Omental fat pad (tissue), 3 donors: ENCODE measurements at regions not wholly inside any gene's neighbourhood (a gene's known extent, or its start where the extent isn't known, plus 50 kb on each side); places are given as distances from the start of the nearest gene placed in this dataset.
"Not testable (repeated sequence)": the region's sequence is repeated elsewhere in the genome, so short reads cannot be mapped to it uniquely, and the experiment has no call there.

Source experiments
- ATAC-seq: fragments of 150-250 bp; one replicate; pipeline ENCODE4 v1.9.1; 2016; ENCODE audit warnings: mild to moderate bottlenecking, moderate library complexity; ENCODE audit not compliant: low FRiP score
- DNase-seq: peaks from one replicate; pipeline ENCODE4 v3.0.0-alpha.2; 2019; ENCODE audit warnings: low spot score
- TF ChIP-seq, protein P1 (sequence below), 3 donors: fragments of 450-650 bp; IDR thresholded peaks; one replicate each; pipeline ENCODE4 v1.5.1; 2016 to 2017; ENCODE audit warnings: antibody characterized with exemption in 3 of 3, mild to moderate bottlenecking in 3 of 3, moderate library complexity in 2 of 3

DNA sequence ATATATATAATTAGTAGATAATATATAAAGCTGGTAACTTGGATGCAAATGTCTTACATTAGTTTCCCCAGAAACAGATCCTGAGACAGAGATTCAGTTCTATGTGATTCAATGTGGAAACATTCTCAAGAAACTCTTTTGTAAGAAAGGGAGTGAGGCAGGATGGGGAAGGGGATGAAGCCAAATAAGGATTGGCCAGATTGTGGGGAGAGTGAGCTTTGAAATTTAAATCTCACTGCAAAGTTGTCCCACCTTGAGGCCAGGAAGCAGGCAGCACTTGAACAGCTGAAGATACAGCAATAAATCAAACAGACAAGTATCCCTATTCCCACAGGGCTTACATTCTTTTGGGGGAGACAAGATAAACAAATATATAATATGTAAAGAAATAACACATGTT is 126.3 kb upstream of the HEY2 start:
- ATAC-seq (no peak), DNase-seq (no peak)
- TF ChIP-seq, protein P1, sequence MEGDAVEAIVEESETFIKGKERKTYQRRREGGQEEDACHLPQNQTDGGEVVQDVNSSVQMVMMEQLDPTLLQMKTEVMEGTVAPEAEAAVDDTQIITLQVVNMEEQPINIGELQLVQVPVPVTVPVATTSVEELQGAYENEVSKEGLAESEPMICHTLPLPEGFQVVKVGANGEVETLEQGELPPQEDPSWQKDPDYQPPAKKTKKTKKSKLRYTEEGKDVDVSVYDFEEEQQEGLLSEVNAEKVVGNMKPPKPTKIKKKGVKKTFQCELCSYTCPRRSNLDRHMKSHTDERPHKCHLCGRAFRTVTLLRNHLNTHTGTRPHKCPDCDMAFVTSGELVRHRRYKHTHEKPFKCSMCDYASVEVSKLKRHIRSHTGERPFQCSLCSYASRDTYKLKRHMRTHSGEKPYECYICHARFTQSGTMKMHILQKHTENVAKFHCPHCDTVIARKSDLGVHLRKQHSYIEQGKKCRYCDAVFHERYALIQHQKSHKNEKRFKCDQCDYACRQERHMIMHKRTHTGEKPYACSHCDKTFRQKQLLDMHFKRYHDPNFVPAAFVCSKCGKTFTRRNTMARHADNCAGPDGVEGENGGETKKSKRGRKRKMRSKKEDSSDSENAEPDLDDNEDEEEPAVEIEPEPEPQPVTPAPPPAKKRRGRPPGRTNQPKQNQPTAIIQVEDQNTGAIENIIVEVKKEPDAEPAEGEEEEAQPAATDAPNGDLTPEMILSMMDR (IDR thresholded peaks at IDR 0.05): no peak

DNA sequence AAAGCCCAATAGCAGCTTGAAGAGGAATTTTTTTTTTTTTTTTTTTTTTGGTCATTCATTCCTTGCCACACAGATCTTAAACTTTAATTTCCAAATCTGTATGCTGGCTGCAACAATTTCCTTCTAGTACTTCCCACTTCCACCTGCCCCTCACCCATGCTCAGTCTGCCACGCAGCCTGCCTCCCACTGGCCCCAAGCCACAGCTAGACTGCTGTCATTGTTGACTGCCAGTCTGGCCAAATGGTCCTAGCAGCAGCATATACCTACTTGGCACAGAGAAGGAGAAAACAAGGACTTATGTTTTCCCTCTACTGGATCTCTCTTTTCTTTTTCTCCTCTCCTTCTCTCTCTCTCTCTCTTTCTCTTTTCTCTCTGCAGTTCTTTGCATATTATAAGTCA is 118.3 kb upstream of the HEY2 start:
- TF ChIP-seq, protein P1 (IDR thresholded peaks at IDR 0.05): no peak
- ATAC-seq (no peak), DNase-seq (no peak)

DNA sequence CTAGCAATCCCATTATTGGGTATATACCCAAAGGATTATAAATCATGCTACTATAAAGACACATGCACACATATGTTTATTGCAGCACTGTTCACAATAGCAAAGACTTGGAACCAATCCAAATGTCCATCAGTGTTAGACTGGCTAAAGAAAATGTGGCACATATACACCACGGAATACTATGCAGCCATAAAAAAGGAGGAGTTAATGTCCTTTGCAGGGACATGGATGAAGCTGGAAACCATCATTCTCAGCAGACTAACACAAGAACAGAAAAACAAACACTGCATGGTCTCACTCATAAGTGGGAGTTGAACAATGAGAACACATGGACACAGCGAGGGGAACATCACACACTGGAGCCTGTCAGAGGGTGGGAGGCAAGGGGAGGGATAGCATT is 113.4 kb upstream of the HEY2 start:
- not testable (repeated sequence) for ATAC-seq, DNase-seq

DNA sequence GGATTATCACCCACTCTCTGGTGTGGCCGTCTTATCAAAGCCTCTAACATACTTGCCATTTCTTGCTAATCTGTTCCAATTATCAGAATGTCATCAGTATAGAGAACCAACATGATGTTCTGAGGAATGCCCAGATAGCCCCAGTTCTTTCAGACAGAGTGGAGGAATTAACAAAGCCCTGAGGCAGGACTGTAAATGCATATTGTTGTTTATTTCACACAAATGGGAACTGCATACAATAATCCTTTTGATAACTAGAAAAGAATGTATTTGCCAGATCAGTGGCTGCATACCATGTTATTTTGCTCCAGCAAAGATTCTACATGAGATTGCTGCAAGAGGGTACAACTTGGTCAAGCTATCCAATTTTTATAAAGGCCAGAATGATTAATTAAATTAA is 112.8 kb upstream of the HEY2 start:
- TF ChIP-seq, protein P1 (IDR thresholded peaks at IDR 0.05): no peak
- DNase-seq: no peak
- no peak for ATAC-seq

DNA sequence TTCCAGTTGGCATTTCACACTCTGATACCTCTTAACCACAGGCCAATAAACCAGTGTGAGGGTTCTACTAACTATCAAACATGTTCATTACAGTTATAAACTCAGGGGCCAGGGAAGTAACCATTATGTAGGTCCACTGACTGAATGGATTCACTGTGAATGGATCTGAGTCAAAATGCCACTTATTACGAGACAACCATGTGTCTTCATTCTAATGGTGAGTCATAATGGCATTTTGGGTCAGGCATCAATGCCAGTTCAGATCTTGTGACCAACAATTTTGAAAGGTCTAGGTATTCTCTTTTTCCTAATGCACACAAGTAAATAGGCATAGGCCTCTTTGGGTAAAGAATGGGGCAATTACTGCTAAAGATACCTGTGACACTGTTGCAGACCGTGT is 112.2 kb upstream of the HEY2 start:
- ATAC-seq: no peak
- TF ChIP-seq, protein P1 (IDR thresholded peaks at IDR 0.05): no peak

DNA sequence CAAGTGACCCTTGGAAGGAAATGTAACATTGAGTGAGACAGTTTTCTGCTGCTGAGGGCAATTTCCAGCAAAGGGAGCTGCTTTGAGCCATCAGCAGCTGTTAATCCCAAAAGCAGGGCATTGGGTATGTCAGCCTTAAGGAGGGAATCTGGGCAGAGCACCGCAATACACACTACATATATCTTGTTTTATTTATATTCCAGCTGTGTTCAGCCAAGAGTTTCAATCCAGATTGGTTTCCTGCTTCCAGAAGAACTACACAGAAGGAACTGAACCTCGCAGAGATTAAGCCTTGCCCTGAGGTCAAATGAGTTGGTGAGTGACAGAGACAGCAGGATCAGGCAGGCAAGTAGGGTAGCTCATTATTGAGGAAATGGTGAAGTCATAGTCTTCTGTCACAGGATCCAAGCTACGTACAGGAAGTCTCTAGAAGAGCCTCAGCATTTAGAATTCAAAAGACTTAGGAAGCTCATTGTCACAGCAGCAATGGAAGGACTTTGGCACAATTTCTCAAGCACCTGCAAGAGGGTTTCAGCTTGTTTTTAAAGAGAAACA is 109.9 kb upstream of the HEY2 start:
- no peak for DNase-seq
- TF ChIP-seq, protein P1 (IDR thresholded peaks at IDR 0.05): no peak
- no peak for ATAC-seq

More for the DNA sequence above, 112.2 kb upstream of the HEY2 start:
- no peak for DNase-seq

DNA sequence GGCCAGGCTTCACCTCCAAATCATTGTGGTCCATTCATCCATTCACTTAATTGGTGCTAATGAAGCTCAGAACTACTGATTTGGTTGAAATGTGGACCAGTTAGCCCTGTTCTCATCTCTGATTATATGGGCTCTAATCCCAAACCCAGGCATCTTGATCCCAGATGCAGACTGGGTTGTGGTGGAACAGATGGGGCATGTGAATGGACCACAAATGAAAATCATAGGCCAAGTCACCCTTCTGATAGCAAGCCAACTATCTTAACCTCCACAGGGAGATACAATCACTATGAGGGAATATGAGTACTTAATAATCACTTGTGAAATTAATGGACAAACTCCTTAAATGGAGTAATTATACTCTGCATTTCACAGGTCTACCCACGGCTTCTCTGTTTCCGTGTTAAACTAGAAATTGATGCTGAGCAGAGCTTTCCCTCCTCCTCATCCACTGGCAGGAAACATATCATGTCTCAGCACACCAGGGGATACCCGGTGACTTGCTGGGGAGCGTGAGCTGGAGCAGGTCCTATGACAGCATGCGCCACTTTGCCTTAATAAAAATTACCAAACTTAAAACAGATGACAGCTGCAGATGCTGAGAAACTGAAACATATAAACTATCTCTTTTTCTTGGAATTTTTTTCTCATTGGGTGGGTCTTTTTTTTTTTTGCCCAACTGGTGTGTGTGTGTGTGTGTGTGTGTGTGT is 108.8 kb upstream of the HEY2 start:
- ATAC-seq (no peak), DNase-seq (no peak)
- TF ChIP-seq, protein P1 (IDR thresholded peaks at IDR 0.05): no peak

DNA sequence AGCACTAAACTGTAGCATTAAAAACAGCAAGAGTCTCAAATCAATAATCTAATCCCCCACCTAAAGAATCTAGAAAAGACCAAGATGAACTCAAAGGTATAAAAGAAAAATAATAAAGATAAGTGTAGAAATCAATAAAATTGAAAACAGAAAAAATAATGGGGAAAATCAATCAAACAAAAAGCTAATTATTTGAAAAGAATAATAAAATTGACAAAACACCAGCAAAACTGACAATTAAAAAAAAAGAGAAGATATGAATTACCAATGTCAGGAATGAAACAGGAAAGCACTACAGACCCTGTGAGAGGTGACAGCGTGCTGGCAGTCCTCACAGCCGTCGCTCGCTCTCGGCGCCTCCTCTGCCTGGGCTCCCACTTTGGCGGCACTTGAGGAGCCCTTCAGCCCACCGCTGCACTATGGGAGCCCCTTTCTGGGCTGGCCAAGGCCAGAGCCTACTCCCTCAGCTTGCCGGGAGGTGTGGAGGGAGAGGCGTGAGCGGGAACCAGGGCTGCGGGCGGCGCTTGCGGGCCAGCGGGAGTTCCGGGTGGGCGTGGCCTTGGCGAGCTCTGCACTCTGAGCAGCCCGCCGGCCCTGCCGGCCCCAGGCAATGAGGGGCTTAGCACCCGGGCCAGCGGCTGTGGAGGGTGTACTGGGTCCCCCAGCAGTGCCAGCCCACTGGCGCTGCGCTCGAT is 105.3 kb upstream of the HEY2 start:
- DNase-seq, ATAC-seq: not testable (repeated sequence)
